Right renal cortex interstitium (tissue), 3 donors: ENCODE measurements at regions not wholly inside any gene's neighbourhood (a gene's known extent, or its start where the extent isn't known, plus 50 kb on each side); places are given as distances from the start of the nearest gene placed in this dataset.
"Not testable (repeated sequence)": the region's sequence is repeated elsewhere in the genome, so short reads cannot be mapped to it uniquely, and the experiment has no call there.

Experiments used
- DNase-seq, 3 donors: peaks; one replicate each; pipeline ENCODE4 v3.0.0-alpha.2; 2013; ENCODE audit warnings: low read depth in 3 of 3, low spot score in 2 of 3

GRCh38 chr11:33532257-33532656 lies 168.4 kb downstream of the C11orf91 start:
- DNase-seq, result no peak

- DNase-seq, result no peak
These were observed 168.9 kb downstream of the C11orf91 start for GRCh38 chr11:33531743-33532181.

GRCh38 chr11:33530815-33531214 lies 169.8 kb downstream of the C11orf91 start:
- no peak for DNase-seq

- DNase-seq, result no peak
These were observed 171.2 kb downstream of the C11orf91 start for GRCh38 chr11:33529461-33529860.

GRCh38 chr11:33527738-33528137 lies 172.9 kb downstream of the C11orf91 start:
- DNase-seq, result not testable (repeated sequence)

GRCh38 chr11:33525789-33526188 lies 174.8 kb downstream of the C11orf91 start:
- no peak for DNase-seq

- DNase-seq, result no peak
These were observed 179.2 kb downstream of the C11orf91 start for GRCh38 chr11:33521384-33521783.

GRCh38 chr11:33520112-33520511 lies 180.5 kb downstream of the C11orf91 start:
- DNase-seq, result no peak

- DNase-seq, result no peak
These were observed 185.3 kb downstream of the C11orf91 start for GRCh38 chr11:33515347-33515746.

- DNase-seq, result no peak
These were observed 186.3 kb downstream of the C11orf91 start for GRCh38 chr11:33514079-33514925.

- DNase-seq, result no peak
These were observed 191.0 kb downstream of the C11orf91 start for GRCh38 chr11:33509632-33510031.

GRCh38 chr11:33507967-33508366 lies 192.7 kb downstream of the C11orf91 start:
- DNase-seq, result no peak

- DNase-seq, result no peak
These were observed 193.3 kb downstream of the C11orf91 start for GRCh38 chr11:33507356-33507755.

- no peak for DNase-seq
These were observed 195.5 kb downstream of the C11orf91 start for GRCh38 chr11:33505093-33505492.

GRCh38 chr11:33500861-33501479 lies 199.7 kb downstream of the C11orf91 start:
- DNase-seq, result peak; percentile 29 to 55 (median 31)

- DNase-seq, result no peak
These were observed 200.3 kb downstream of the C11orf91 start for GRCh38 chr11:33500332-33500731.

- DNase-seq, result no peak
These were observed 208.0 kb downstream of the C11orf91 start for GRCh38 chr11:33492596-33492995.

- no peak for DNase-seq
These were observed 209.7 kb downstream of the C11orf91 start for GRCh38 chr11:33490842-33491370.

- no peak for DNase-seq
These were observed 211.7 kb downstream of the C11orf91 start for GRCh38 chr11:33488971-33489370.

GRCh38 chr11:33480626-33481025 lies 220.0 kb downstream of the C11orf91 start:
- no peak for DNase-seq

GRCh38 chr11:33479231-33479630 lies 221.4 kb downstream of the C11orf91 start:
- no peak for DNase-seq

GRCh38 chr11:33478111-33478573 lies 221.0 kb downstream of the HIPK3 start:
- DNase-seq, result no peak
